D721Med (cell line): ENCODE measurements at regions not wholly inside any gene's neighbourhood (a gene's known extent, or its start where the extent isn't known, plus 50 kb on each side); places are given as distances from the start of the nearest gene placed in this dataset.
"Not testable (repeated sequence)": the region's sequence is repeated elsewhere in the genome, so short reads cannot be mapped to it uniquely, and the experiment has no call there.

Experiments used
- DNase-seq: peaks from one replicate; pipeline ENCODE4 v3.0.0; 2011; ENCODE audit warnings: low spot score; ENCODE audit not compliant: insufficient read length
- FAIRE-seq: peaks from 2 replicates; lab custom pipeline; 2011; peaks lifted over from hg19 to GRCh38; lab: Jason Lieb, UNC
- TF ChIP-seq, protein P1 (sequence below): IDR thresholded peaks from 2 replicates; pipeline ENCODE4 v1.5.1; 2012; ENCODE audit warnings: mild to moderate bottlenecking, control low read depth; ENCODE audit not compliant: insufficient read depth; ENCODE audit errors: missing control alignments

DNA sequence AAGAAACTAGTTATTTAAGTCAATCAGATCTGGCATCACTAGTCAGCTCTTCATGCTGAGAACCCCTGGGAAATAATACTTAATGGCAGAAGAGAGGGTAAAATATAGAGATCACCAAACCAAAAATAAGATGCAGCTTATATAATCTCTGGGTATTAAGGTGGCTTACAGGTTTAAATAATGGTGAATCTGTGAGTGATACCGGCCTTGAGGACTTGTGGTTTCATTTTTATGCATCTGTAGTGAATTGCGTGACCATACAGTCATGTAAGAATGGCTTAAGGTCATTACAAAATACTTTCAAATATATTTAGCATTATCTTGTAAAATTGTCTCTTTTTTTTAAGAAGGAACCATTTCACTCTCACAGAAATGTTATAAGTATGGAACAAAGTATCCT, 1192.2 kb downstream of the RPIA start:
- not testable (repeated sequence) for FAIRE-seq, DNase-seq

DNA sequence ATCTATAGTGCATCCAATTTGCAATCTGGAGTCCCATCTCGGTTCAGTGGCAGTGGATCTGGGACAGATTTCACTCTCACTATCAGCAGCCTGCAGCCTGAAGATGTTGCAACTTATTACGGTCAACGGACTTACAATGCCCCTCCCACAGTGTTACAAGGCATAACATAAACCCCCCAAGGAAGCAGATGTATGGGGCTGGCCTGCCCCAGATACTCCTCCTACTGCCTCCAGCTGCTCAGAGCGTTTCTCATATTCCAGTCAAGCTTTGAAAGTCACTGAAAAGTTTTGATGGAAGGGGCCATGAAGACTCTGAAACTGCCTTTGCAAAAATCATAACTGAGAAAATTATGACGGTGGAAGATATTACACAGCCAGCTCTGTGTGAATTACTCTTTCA, 1193.6 kb downstream of the RPIA start:
- not testable (repeated sequence) for DNase-seq, FAIRE-seq

DNA sequence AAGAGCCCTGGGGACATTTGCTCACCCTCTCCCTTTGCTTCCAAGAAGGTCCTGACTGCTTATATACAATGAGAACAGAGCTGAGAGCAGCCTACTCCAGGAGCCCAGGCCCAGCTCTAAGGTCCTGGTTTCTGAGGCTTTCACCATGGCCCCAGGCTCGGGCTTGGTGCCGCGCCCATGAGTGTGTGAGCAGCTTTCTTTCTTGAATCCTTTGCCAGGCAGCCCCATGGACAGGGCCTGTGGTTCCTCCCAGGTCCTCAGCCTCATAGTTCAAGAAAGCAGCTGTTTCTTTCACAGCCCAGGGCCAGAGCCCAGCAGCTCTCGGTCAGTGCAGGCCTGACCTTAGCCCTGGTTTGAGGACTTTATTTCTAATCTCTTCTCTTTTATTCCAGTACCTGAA, 1197.2 kb downstream of the RPIA start:
- FAIRE-seq, DNase-seq: not testable (repeated sequence)

DNA sequence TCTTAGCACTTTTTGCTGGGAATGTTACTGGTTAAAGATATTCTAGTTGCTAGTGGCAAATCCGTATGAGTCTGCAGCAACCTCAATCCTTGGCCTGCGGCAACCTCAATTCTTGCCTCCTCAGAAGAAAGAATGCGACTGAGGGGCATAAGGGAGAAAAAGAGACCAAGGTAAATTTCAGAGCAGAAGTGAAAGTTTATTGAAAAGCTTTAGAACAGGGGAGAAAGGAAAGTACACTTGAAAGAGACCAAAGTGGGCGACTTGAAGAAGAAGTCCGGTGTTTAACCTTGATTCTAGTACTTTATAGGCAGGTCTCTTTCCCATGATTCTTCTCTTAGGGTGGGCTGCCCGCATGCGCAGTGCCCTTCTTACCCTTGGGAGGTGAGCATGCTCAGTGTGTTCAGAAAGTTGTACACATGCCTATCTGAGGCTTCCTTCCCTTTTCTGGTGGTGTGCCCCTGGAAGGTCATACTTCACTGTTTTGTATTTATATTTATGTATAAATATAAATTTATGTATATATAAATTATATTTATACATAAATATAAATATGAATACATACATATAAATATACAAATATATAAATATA, 1198.8 kb downstream of the RPIA start:
- not testable (repeated sequence) for DNase-seq

DNA sequence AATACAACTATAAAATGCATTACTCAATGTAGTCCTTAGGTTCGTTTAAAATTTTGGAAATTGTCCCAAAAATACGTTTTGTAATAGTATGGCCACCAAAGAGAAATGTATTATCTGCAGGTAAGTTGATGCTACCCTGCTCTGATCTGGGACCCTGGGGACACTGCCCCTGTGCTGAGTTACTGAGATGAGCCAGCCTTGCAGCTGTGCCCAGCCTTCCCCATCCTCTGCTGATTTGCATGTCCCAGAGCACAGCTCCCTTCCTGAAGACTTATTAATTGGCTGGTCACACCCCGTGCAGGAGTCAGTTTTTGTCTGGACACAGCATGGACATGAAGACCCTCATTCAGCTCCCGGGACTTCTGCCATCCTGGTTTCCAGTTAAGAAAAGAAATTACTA, 1203.5 kb downstream of the RPIA start:
- not testable (repeated sequence) for DNase-seq, FAIRE-seq

More for the DNA sequence above, 1198.8 kb downstream of the RPIA start:
- not testable (repeated sequence) for FAIRE-seq

DNA sequence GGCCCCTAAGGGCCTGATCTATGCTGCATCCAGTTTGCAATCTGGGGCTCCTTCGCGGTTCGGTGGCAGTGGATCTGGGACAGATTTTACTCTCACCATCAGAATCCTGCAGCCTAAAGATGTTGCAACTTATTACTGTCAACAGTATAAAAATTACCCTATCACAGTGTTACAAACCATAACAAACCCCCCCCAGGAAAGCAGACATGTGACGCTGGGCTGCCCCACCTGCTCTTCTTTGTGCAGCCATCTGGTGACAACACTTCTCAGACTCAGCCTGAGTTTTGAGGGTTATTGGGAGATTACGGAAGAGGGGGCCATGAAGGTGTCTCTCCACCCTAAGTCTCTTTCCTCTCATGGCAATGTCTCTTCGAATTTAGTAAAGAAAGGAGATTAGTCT, 1204.2 kb downstream of the RPIA start:
- FAIRE-seq, DNase-seq: not testable (repeated sequence)

DNA sequence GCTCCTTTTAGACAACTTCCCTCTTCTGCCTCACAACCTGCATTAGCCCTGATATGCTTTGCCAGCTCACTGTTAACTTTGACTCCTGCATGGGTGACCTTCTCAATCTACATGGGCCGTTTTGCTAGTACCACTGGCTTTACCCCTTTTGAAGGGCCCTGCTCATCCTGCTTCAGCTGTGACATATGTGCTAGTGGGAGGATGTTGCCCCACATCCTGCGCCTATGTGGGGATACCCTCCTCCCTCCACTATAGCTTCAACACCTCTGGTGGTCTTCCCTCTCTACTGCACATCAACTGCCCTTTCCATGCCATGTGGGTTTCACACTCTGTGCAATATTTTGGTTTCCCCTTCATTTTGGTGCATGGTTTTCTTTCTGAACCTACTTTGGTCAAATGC, 1235.5 kb downstream of the RPIA start:
- not testable (repeated sequence) for FAIRE-seq, DNase-seq

DNA sequence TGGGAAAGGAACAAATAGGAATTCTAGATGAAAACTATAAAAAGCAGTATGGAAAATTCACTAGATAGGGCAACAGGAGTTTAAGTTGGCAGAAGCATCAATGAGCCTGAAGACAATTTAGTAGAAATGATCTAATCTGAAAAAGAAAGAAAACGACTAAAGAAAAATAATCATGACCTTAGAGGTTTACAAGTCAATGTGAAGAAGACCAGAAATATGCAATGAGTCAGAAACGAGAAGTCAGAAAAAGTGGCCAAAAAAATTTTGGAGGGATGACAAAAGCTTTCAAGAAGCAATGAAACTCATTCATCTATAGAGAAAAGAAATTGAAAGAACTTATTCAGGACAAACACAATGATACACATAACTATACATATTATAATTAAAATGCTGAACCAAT, 1244.0 kb downstream of the RPIA start:
- DNase-seq, FAIRE-seq: not testable (repeated sequence)

DNA sequence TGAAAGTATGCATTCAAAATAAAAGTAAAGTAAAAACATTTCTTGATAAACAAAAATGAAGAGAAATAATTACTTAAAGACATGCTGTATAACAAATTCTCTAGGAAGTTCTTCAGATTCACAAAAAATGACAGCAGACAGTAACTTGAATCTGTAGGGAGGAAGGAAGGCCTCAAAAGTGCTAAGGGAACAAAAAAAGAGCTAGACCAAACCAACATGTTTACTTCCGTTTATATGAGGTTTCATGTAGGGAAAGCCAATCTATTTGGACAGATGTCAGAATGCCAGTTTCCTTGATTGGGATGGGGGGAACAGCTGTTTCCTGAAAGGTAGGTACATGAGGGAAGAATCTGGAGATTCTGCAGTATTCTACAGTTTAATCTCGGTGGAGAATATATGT, 1244.5 kb downstream of the RPIA start:
- not testable (repeated sequence) for DNase-seq, FAIRE-seq

DNA sequence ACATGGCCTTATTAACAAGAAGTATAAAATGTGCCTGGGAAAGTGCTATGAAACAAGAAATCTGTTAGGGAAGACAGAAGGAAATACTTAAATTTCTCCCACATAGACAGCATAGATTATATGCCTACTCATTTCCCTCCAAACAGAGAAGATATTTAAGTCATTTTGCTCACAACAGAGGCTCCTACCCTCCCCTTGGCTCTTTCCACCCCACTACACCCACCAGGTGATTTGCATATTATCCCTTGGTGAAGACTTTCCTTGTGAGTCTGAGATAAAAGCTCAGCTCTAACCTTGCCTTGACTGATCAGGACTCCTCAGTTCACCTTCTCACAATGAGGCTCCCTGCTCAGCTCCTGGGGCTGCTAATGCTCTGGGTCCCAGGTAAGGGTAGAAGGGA, 1245.1 kb downstream of the RPIA start:
- FAIRE-seq, DNase-seq: not testable (repeated sequence)

DNA sequence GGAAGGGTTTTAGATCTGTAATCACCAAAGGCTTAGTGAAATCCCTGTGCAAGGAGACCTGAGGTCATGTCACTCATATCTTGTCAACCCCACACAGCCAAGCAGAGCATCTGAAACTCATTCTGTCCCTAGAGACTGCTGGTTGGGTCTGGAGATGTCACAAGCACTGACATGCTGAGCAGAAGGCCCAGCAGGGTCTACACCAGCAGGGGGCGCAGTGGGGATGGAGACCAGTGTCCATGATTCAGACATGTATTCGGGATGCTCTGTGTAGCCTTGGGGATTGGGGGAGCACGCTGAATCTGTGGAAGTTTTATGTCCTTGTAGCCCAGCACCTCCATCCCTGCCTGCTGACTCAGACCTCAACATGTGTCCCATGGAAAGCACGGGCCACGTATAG, 1247.3 kb downstream of the RPIA start:
- TF ChIP-seq, protein P1, sequence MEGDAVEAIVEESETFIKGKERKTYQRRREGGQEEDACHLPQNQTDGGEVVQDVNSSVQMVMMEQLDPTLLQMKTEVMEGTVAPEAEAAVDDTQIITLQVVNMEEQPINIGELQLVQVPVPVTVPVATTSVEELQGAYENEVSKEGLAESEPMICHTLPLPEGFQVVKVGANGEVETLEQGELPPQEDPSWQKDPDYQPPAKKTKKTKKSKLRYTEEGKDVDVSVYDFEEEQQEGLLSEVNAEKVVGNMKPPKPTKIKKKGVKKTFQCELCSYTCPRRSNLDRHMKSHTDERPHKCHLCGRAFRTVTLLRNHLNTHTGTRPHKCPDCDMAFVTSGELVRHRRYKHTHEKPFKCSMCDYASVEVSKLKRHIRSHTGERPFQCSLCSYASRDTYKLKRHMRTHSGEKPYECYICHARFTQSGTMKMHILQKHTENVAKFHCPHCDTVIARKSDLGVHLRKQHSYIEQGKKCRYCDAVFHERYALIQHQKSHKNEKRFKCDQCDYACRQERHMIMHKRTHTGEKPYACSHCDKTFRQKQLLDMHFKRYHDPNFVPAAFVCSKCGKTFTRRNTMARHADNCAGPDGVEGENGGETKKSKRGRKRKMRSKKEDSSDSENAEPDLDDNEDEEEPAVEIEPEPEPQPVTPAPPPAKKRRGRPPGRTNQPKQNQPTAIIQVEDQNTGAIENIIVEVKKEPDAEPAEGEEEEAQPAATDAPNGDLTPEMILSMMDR, result peak; percentile 9
- not testable (repeated sequence) for FAIRE-seq, DNase-seq

DNA sequence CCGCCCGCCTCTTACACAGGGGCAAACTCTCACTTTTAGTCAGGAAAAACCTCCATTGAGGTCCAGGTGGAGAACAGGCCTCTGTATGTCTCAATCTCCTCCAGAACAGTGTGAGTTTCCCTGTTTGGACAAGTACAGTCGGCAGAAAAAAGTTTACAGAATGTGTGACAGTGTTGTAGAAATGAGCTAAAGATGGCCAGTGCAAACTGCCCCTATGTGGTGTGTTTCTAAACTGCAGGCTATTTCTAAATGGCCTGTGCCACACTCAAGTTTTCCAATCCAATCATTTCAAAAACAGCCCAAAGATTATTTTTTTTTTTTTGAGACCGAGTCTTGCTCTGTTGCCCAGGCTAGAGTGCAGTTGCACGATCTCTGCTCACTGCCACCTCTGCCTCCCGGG, 1252.8 kb downstream of the RPIA start:
- DNase-seq, FAIRE-seq: not testable (repeated sequence)

DNA sequence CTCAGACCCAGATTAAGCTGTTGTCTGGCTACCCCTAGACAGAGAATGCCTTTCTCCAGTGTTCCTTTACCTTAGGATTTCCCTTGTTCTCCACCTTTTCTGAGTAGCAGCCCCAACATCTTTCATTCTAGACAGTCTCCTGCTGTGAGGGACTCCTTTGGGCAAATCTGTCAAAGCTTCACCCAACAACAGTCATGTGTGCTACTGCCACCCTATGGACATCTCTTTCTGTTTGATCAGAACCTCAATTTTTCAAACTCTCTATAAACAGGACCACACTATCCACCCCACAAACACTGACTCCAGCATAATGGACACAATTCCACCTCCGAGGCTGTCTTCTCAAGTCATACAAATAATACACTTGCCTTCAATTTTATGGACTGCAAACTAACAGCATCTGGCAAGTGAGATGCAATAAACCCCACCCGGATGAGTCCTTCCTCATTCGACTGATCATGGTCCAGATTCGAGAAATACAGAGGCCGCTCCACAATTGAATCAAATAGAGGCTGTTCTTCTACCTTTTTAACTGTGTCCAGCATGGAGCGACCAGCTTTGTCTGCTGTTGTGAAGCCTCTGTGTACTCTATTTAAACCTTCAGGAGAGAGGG, 1253.6 kb downstream of the RPIA start:
- not testable (repeated sequence) for FAIRE-seq, DNase-seq

DNA sequence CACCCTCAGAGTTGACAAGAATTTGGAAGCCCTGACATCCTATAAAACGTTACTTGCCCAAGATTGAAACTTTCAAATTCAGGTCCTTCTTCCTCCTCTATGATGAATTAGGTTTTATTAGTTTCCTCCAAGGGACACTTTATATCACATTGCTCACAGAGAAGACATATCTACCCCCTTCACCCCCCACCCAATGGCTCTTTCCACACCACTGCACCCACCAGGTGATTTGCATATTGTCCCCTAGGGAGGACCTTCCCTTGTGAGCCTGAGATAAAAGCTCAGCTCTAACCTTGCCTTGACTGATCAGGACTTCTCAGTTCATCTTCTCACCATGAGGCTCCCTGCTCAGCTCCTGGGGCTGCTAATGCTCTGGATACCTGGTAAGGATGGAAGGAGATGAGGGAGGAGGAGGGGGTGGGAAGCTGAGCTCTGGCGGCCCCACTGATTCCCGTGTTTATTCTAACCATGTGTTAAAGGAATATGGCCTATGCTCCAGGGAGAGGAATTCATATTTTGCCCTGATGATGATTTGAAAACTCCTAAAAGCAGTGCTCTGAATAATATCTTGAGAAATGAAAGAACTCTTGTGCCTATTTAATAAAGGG, 1255.8 kb downstream of the RPIA start:
- not testable (repeated sequence) for DNase-seq, FAIRE-seq

DNA sequence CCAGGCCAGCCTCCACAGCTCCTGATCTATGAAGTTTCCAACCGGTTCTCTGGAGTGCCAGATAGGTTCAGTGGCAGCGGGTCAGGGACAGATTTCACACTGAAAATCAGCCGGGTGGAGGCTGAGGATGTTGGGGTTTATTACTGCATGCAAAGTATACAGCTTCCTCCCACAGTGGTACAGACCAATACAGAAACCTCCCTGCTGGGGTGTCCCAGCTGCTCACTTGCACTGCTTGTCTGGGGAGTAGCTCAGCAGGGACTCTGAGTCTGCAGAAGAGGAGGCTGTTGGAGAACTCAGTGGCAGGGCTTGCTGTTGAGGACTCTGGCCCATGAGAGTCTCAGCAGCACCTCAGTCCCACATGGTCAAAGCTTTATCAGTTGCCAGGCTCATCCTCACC, 1256.6 kb downstream of the RPIA start:
- DNase-seq, FAIRE-seq: not testable (repeated sequence)

DNA sequence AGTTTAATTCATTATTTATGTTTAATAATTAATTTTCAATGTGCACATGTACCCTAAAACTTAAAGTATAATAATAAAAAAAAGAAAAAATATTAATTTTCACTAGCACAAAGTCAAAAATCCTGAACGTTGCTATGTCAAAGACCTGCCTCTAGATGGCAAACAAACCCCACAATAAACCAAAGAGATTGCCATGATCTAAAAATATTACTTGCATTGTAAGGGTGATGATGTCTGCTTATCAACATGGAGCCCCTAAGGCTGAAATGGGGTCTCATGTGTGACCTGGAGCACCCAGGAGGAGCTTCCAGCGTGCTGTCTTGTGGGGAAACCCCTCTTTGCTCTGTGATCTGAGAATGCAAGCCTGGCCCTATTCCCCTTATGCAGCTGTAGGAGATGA, 1259.3 kb downstream of the RPIA start:
- FAIRE-seq, DNase-seq: not testable (repeated sequence)
